Right atrium auricular region (tissue), 2 donors: ENCODE measurements at regions not wholly inside any gene's neighbourhood (a gene's known extent, or its start where the extent isn't known, plus 50 kb on each side); places are given as distances from the start of the nearest gene placed in this dataset.
"Not testable (repeated sequence)": the region's sequence is repeated elsewhere in the genome, so short reads cannot be mapped to it uniquely, and the experiment has no call there.

Experiments
- DNase-seq: peaks from one replicate; pipeline ENCODE4 v3.0.0-alpha.2; 2019; ENCODE audit warnings: low spot score
- H3K27ac ChIP-seq, 2 donors: fragments of 200-600 bp; sonication (generic); 1 replicate in 1 of 2; 2 replicates in 1 of 2; pipeline ENCODE4 v1.5.1; 2016 to 2019
- H3K27me3 ChIP-seq, 2 donors: fragments of 200-600 bp; sonication (generic); one replicate each; pipeline versions ENCODE4 v1.5.1 to v1.6.0; 2017 to 2019
- H3K36me3 ChIP-seq: fragments of 200-600 bp; sonication (generic); one replicate; pipeline ENCODE4 v1.5.1; 2016
- H3K4me1 ChIP-seq, 2 donors: fragments of 200-600 bp; sonication (generic); one replicate each; pipeline versions ENCODE4 v1.5.1 to v1.6.0; 2017 to 2019
- H3K4me3 ChIP-seq, 2 donors: fragments of 200-600 bp; sonication (generic); 1 replicate in 1 of 2; 2 replicates in 1 of 2; pipeline ENCODE4 v1.5.1; 2017 to 2019; ENCODE audit warnings: mild to moderate bottlenecking in 1 of 2, moderate library complexity in 1 of 2
- H3K9me3 ChIP-seq, 2 donors: fragments of 200-600 bp; sonication (generic); one replicate each; pipeline ENCODE4 v1.5.1; 2019
- CTCF ChIP-seq, 2 donors: fragments of 200-600 bp; sonication (generic); IDR thresholded peaks; one replicate each; pipeline ENCODE4 v1.5.1; 2019; ENCODE audit warnings: antibody characterized with exemption in 2 of 2

GRCh38 chr12:75685617-75686225, 174.3 kb upstream of the KRR1 start:
- DNase-seq = no peak
- Histone ChIP-seq H3K9me3 (no peaks in the 10 kb centered on the region), H3K27me3 (no peaks in the 10 kb centered on the region), H3K4me3 (no peak overlapping the region), H3K4me1 (no peaks in the 10 kb centered on the region), H3K36me3 (no peaks in the 10 kb centered on the region), H3K27ac (no peak overlapping the region)
- TF ChIP-seq CTCF (IDR thresholded peaks at IDR 0.05) = no peak

- no peak overlapping the region for H3K27ac ChIP-seq
- no peaks in the 10 kb centered on the region for H3K4me1 ChIP-seq
- no peaks in the 10 kb centered on the region for H3K9me3 ChIP-seq
- no peak overlapping the region for H3K4me3 ChIP-seq
- H3K27me3 ChIP-seq = no peaks in the 10 kb centered on the region
- TF ChIP-seq CTCF (IDR thresholded peaks at IDR 0.05) = no peak
- DNase-seq = no peak
- H3K36me3 ChIP-seq = no peaks in the 10 kb centered on the region
Observed at GRCh38 chr12:75684678-75685616, 173.5 kb upstream of the KRR1 start.

- not testable (repeated sequence) for H3K27ac ChIP-seq, DNase-seq, H3K4me3 ChIP-seq
Observed at GRCh38 chr12:75683995-75684586, 172.7 kb upstream of the KRR1 start.

GRCh38 chr12:75683220-75683619, 171.8 kb upstream of the KRR1 start:
- DNase-seq = no peak
- TF ChIP-seq CTCF (IDR thresholded peaks at IDR 0.05) = no peak
- H3K9me3 ChIP-seq = no peaks in the 10 kb centered on the region
- no peaks in the 10 kb centered on the region for H3K27me3 ChIP-seq
- H3K4me1 ChIP-seq = no peaks in the 10 kb centered on the region
- no peak overlapping the region for H3K4me3 ChIP-seq
- H3K36me3 ChIP-seq = no peaks in the 10 kb centered on the region
- no peak overlapping the region for H3K27ac ChIP-seq

More at GRCh38 chr12:75683995-75684586, 172.7 kb upstream of the KRR1 start:
- not testable (repeated sequence) for H3K36me3 ChIP-seq, H3K9me3 ChIP-seq, H3K27me3 ChIP-seq, H3K4me1 ChIP-seq

GRCh38 chr12:75677522-75677921, 166.1 kb upstream of the KRR1 start:
- no peak overlapping the region for H3K27ac ChIP-seq
- DNase-seq = no peak
- no peak for TF ChIP-seq CTCF (IDR thresholded peaks at IDR 0.05)
- no peaks in the 10 kb centered on the region for H3K4me1 ChIP-seq
- H3K36me3 ChIP-seq = no peaks in the 10 kb centered on the region
- no peaks in the 10 kb centered on the region for H3K27me3 ChIP-seq
- no peaks in the 10 kb centered on the region for H3K9me3 ChIP-seq
- no peak overlapping the region for H3K4me3 ChIP-seq

GRCh38 chr12:75674393-75674792, 163.0 kb upstream of the KRR1 start:
- no peak overlapping the region for H3K4me3 ChIP-seq
- no peak for DNase-seq
- no peaks in the 10 kb centered on the region for H3K4me1 ChIP-seq
- no peaks in the 10 kb centered on the region for H3K27me3 ChIP-seq
- H3K36me3 ChIP-seq = no peaks in the 10 kb centered on the region
- TF ChIP-seq CTCF (IDR thresholded peaks at IDR 0.05) = no peak
- no peaks in the 10 kb centered on the region for H3K9me3 ChIP-seq
- no peak overlapping the region for H3K27ac ChIP-seq
